Esophagus squamous epithelium (tissue), 4 donors: ENCODE measurements at regions not wholly inside any gene's neighbourhood (a gene's known extent, or its start where the extent isn't known, plus 50 kb on each side); places are given as distances from the start of the nearest gene placed in this dataset.

Experiments
- POLR2A ChIP-seq, 4 donors: fragments of 450-650 bp; IDR thresholded peaks; one replicate each; pipeline ENCODE4 v1.6.1; 2017; ENCODE audit warnings: antibody characterized with exemption in 4 of 4, mild to moderate bottlenecking in 4 of 4, moderate library complexity in 3 of 4
- TF ChIP-seq, protein P1 (sequence below), 6 experiments: fragments of 450-650 bp in 4 of 6; fragments of 200-600 bp in 2 of 6; sonication (generic) in 2 of 6; IDR thresholded peaks; one replicate each; pipeline ENCODE4 v1.5.1; 2016 to 2019; ENCODE audit warnings: antibody characterized with exemption in 6 of 6, mild to moderate bottlenecking in 4 of 6, moderate library complexity in 4 of 6

DNA sequence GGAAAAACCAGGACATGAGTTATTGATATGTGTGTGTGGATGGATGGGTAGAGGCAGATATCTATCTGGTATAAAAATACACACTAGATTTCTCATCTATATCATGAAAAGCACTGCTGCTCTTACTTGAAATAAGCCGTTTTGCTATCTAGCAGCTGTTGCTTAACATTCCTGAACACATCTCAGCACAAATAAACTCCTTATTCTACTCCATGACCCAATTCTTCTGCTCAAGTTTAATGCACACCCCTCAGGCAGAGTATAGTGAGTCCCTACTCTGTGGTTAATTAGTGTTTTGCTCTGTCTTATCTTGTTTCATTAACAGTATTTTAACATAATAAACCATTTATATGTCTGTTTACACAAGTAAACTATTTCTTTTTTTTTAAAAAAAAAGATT lies 134.2 kb downstream of the CBLN2 start:
- TF ChIP-seq POLR2A (IDR thresholded peaks at IDR 0.05) = no peak
- TF ChIP-seq, protein P1, sequence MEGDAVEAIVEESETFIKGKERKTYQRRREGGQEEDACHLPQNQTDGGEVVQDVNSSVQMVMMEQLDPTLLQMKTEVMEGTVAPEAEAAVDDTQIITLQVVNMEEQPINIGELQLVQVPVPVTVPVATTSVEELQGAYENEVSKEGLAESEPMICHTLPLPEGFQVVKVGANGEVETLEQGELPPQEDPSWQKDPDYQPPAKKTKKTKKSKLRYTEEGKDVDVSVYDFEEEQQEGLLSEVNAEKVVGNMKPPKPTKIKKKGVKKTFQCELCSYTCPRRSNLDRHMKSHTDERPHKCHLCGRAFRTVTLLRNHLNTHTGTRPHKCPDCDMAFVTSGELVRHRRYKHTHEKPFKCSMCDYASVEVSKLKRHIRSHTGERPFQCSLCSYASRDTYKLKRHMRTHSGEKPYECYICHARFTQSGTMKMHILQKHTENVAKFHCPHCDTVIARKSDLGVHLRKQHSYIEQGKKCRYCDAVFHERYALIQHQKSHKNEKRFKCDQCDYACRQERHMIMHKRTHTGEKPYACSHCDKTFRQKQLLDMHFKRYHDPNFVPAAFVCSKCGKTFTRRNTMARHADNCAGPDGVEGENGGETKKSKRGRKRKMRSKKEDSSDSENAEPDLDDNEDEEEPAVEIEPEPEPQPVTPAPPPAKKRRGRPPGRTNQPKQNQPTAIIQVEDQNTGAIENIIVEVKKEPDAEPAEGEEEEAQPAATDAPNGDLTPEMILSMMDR (IDR thresholded peaks at IDR 0.05) = no peak
